Pancreas (tissue), 10 donors: ENCODE measurements at regions not wholly inside any gene's neighbourhood (a gene's known extent, or its start where the extent isn't known, plus 50 kb on each side); places are given as distances from the start of the nearest gene placed in this dataset.

Experiments used
- ATAC-seq, 4 donors: fragments of 200-7000 bp; cut with Tn5 transposase; one replicate each; pipeline versions ENCODE4 v1.8.0 to v1.9.1; 2020; ENCODE audit warnings: mild to moderate bottlenecking in 4 of 4, moderate library complexity in 4 of 4
- DNase-seq, 6 donors: peaks; one replicate each; pipeline ENCODE4 v3.0.0-alpha.2; 2020
- FAIRE-seq: peaks from 2 replicates; lab custom pipeline; 2012; peaks lifted over from hg19 to GRCh38; lab: Jason Lieb, UNC
- H3K27ac ChIP-seq, 4 donors: fragments of 200-600 bp; sonication (generic); 1 replicate in 3 of 4; 2 replicates in 1 of 4; pipeline versions ENCODE4 v1.5.0 to v1.8.0; 2020
- H3K27me3 ChIP-seq, 4 donors: fragments of 200-600 bp; one replicate each; pipeline ENCODE4 v1.8.0; 2021
- H3K36me3 ChIP-seq, 3 donors: fragments of 200-600 bp; sonication (generic) in 1 of 3; one replicate each; pipeline versions ENCODE4 v1.5.0 to v1.8.0; 2020 to 2021
- H3K4me1 ChIP-seq, 3 donors: fragments of 200-600 bp; one replicate each; pipeline ENCODE4 v1.8.0; 2021
- H3K4me3 ChIP-seq, 4 donors: fragments of 200-600 bp; sonication (generic) in 2 of 4; one replicate each; pipeline versions ENCODE4 v1.5.0 to v1.8.0; 2020 to 2021
- H3K9me3 ChIP-seq, 4 donors: fragments of 200-600 bp; one replicate each; pipeline ENCODE4 v1.8.0; 2021
- WGBS, 2 donors: extraction: QIAGEN DNeasy Blood & Tissue Kit; methylation state at CpG; one replicate each; pipeline ENCODE4 v1.1.7; 2013; 5-methylcytosine and 5-hydroxymethylcytosine counted together
- intact Hi-C, 3 donors: fragments of 100-400 bp; cut with DNase I; formaldehyde crosslinking; loops; one replicate each; pipeline versions ENCODE4 v1.11.1 to v1.14.2; 2022
- TF ChIP-seq, protein P1 (sequence below), 4 donors: fragments of 200-600 bp; sonication (generic) in 3 of 4; IDR thresholded peaks; one replicate each; pipeline versions ENCODE4 v1.5.0 to v1.8.0; 2021; ENCODE audit warnings: antibody characterized with exemption in 4 of 4
- donor health status: healthy with polysubstance abuse.
- donor health status: DM: no; HTN: no; CAD: no; lungs with moderate emphysema.
- donor health status: DM: no; HTN: no; CAD: no.
- donor health status: control.
- donor health status: control.
- donor health status: Bipolar disorder and iron deficiency.
- donor health status: DM: yes; HTN: yes; CAD: no.
- donor health status: DM: no; HTN: no; CAD: no.
- donor health status: DM: no; HTN: no; CAD: no.
- donor health status: DM: yes; HTN: yes; CAD: no.

DNA sequence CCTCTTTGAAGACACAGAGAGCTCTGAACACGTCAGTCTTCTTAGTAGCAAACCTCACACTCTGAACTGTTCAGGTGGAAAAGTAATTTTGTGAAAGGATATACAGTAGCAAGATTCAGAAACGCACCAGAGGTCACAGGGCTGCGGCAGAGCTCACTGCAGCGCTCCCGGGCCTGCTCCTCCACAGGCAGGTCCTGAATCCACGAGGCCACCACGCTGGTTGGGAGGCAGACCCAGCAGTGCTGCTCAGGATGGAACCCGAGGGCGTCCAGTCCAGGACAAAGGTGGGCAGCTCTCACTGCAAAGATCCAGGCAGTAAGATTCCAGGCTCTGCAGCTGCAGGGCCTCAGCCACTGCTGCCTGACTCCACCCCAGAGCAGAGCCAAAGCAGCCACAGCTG is 576.2 kb upstream of the SALL3 start:
- DNase-seq (no peak), ATAC-seq (no peak), FAIRE-seq (no peak)
- no peaks in the 10 kb centered on the region for H3K36me3 ChIP-seq
- H3K27ac ChIP-seq, result no peak overlapping the region
- WGBS, 2 donors, result 51 to 63% methylated on average over 9 of the region's 9 CpGs
- H3K4me3 ChIP-seq, result no peak overlapping the region
- H3K4me1 ChIP-seq, result no peaks in the 10 kb centered on the region
- TF ChIP-seq, protein P1, sequence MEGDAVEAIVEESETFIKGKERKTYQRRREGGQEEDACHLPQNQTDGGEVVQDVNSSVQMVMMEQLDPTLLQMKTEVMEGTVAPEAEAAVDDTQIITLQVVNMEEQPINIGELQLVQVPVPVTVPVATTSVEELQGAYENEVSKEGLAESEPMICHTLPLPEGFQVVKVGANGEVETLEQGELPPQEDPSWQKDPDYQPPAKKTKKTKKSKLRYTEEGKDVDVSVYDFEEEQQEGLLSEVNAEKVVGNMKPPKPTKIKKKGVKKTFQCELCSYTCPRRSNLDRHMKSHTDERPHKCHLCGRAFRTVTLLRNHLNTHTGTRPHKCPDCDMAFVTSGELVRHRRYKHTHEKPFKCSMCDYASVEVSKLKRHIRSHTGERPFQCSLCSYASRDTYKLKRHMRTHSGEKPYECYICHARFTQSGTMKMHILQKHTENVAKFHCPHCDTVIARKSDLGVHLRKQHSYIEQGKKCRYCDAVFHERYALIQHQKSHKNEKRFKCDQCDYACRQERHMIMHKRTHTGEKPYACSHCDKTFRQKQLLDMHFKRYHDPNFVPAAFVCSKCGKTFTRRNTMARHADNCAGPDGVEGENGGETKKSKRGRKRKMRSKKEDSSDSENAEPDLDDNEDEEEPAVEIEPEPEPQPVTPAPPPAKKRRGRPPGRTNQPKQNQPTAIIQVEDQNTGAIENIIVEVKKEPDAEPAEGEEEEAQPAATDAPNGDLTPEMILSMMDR (IDR thresholded peaks at IDR 0.05), result no peak
- intact Hi-C loops, result no loop called here
- H3K27me3 ChIP-seq, result no peaks in the 10 kb centered on the region
- H3K9me3 ChIP-seq, result no peaks in the 10 kb centered on the region

DNA sequence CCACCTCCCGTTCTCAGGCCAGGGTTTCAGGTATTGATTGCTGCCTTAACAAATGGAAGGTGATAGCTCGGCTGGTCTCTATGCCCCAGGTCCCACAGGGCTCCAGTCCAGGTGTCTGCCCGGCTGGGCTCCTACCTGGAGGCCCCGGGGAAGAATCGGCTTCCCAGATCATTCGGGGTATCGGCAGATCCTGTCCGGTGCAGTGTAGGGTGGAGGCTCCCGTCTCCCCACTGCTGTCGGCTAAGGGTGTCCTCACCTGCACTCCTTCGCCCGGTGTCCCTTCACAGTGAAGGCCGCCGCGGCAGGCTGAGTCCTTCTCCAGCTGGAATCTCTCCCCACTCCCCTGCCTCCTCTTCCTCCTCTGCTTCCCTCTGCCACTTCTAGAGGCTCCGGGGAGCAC is 573.9 kb upstream of the SALL3 start:
- intact Hi-C loops, result no loop called here
- Histone ChIP-seq H3K9me3 (no peaks in the 10 kb centered on the region), H3K36me3 (no peaks in the 10 kb centered on the region), H3K4me1 (no peaks in the 10 kb centered on the region), H3K27me3 (no peaks in the 10 kb centered on the region), H3K4me3 (no peak overlapping the region), H3K27ac (no peak overlapping the region)
- no peak for FAIRE-seq
- TF ChIP-seq, protein P1 (IDR thresholded peaks at IDR 0.05), result no peak
- no peak for DNase-seq
- ATAC-seq, result no peak
- 79 to 84% methylated on average over 16 of the region's 16 CpGs for WGBS, 2 donors

DNA sequence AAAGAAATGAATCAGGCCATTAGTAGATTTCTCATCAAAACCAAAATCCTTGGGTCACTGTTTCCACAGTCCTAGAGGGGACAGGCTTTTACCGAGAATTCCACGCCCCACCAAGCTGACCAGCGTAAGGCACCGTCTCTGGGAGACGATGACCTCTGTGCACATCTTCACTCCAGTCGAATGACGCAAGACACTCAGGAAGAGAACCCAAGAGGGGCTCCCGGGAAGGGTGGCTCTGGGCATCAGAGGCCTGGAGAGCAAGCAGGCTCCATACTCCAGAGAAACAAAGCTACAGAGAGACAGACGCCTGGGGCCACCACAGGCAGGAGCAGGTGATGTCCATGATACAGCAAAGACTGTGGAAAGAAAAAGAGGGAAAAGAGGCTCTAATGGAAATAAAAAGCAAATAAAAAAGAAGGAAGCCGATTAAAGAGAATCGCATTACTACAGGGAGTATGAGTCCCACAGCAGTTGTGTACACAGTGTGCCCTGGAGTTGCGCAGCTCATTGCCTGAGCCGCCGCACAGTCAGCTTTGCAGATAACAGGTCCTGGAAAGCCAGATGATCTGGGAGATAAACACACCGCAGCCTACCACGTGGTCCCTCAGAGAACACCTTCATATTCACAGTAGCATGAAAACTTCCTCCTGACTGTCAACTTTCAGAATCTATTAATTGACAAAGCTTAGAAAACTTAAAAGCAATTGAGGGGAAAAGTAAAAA is 572.7 kb upstream of the SALL3 start:
- intact Hi-C loops, result no loop called here
- peak overlapping the region in 2 of 4 donors; percentile 8 to 40 for H3K27ac ChIP-seq
- H3K9me3 ChIP-seq, result no peaks in the 10 kb centered on the region
- H3K4me3 ChIP-seq, result no peak overlapping the region
- ATAC-seq (peak; percentile 50 to 95 (median 88)), DNase-seq (peak in 1 of 6 donors; percentile 25), FAIRE-seq (no peak)
- TF ChIP-seq, protein P1 (IDR thresholded peaks at IDR 0.05), result no peak
- WGBS, 2 donors, result 47 to 48% methylated on average over 16 of the region's 16 CpGs
- H3K36me3 ChIP-seq, result no peaks in the 10 kb centered on the region
- H3K27me3 ChIP-seq, result no peaks in the 10 kb centered on the region
- H3K4me1 ChIP-seq, result no peaks in the 10 kb centered on the region

DNA sequence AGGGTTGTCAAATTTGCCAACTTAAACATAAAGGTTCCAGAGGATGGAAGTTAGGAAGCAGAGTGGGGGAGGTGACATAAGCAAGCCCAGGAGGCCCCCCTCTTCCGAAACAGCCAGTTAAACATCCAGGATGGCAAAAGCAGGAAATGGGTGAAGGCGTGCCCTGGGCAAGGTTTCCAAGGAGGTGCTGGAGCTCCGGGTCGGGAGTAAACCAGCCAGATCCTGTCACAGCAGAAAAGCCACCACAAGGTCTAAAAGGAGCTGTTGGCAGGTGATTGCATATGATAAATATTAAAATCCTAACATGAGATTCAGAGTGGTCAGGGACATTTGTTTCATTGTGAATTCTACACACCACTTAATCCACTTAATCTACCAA is 572.2 kb upstream of the SALL3 start:
- H3K36me3 ChIP-seq, result no peaks in the 10 kb centered on the region
- ATAC-seq (peak; percentile 40 to 89 (median 86)), DNase-seq (peak in 1 of 6 donors; percentile 21), FAIRE-seq (no peak)
- intact Hi-C loops, result no loop called here
- H3K4me1 ChIP-seq, result no peaks in the 10 kb centered on the region
- H3K9me3 ChIP-seq, result no peaks in the 10 kb centered on the region
- WGBS, 2 donors, result 5 to 12% methylated on average over 4 of the region's 4 CpGs
- TF ChIP-seq, protein P1 (IDR thresholded peaks at IDR 0.05), result no peak
- peak overlapping the region in 1 of 4 donors; percentile 8 for H3K27ac ChIP-seq
- H3K4me3 ChIP-seq, result no peak overlapping the region
- H3K27me3 ChIP-seq, result no peaks in the 10 kb centered on the region

DNA sequence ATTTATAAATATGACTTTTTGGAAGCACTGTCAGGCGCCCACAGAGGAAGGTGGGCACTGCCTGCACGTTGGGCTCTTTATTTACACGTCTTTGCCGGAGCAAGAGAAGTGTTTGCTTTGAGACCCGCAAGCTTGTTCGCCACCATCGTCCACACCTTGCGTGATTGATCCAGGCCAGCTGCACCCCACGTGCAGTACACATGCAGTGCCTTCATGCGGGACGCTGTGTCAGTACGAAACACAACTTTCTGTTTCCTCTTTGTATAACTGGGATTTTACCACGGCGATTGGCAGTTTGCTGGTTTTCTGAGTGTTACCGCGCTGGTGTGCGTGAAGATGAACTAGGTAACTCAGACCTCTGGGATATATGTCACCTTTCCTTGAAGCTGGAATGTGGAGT is 571.0 kb upstream of the SALL3 start:
- no peak for DNase-seq
- FAIRE-seq, result no peak
- Histone ChIP-seq H3K27ac (no peak overlapping the region), H3K4me1 (no peaks in the 10 kb centered on the region), H3K9me3 (no peaks in the 10 kb centered on the region), H3K27me3 (no peaks in the 10 kb centered on the region), H3K36me3 (no peaks in the 10 kb centered on the region), H3K4me3 (no peak overlapping the region)
- no peak for ATAC-seq
- intact Hi-C loops, result no loop called here
- WGBS, 2 donors, result 68 to 76% methylated on average over 17 of the region's 17 CpGs
- TF ChIP-seq, protein P1 (IDR thresholded peaks at IDR 0.05), result no peak
